Endodermal cell (in vitro differentiated cells): ENCODE measurements at regions not wholly inside any gene's neighbourhood (a gene's known extent, or its start where the extent isn't known, plus 50 kb on each side); places are given as distances from the start of the nearest gene placed in this dataset.

ENCODE experiments used
- DNase-seq: peaks from one replicate; pipeline ENCODE4 v3.0.0-alpha.2; 2017
- H3K27ac ChIP-seq: 2 replicates; pipeline ENCODE4 v1.5.1; 2013; ENCODE audit warnings: mild to moderate bottlenecking, low read depth, low read length, moderate library complexity
- H3K27me3 ChIP-seq: 2 replicates; pipeline ENCODE4 v1.6.1; 2013; ENCODE audit warnings: mild to moderate bottlenecking, low read length, moderate library complexity; ENCODE audit not compliant: insufficient read depth, control insufficient read depth, poor library complexity, severe bottlenecking
- H3K36me3 ChIP-seq: 2 replicates; pipeline ENCODE4 v1.7.0; 2013; ENCODE audit warnings: mild to moderate bottlenecking, low read length, moderate library complexity; ENCODE audit not compliant: control insufficient read depth, insufficient read depth
- H3K4me1 ChIP-seq: one replicate; pipeline ENCODE4 v1.7.0; 2013; ENCODE audit warnings: low read length; ENCODE audit not compliant: control insufficient read depth, insufficient read depth
- H3K4me3 ChIP-seq: 2 replicates; pipeline ENCODE4 v1.5.1; 2013; ENCODE audit warnings: mild to moderate bottlenecking, low read length, moderate library complexity
- H3K9ac ChIP-seq: 2 replicates; pipeline ENCODE4 v1.6.1; 2013; ENCODE audit warnings: mild to moderate bottlenecking, low read length, moderate library complexity; ENCODE audit not compliant: poor library complexity, severe bottlenecking; ENCODE audit errors: extremely low read depth
- H3K9me3 ChIP-seq: 2 replicates; pipeline ENCODE4 v1.6.1; 2013; ENCODE audit warnings: mild to moderate bottlenecking, low read length, moderate library complexity; ENCODE audit not compliant: control insufficient read depth
- H3K27ac Mint-ChIP-seq: 2 replicates; pipeline ENCODE4 v1.8.0; 2020; ENCODE audit warnings: mixed read lengths
- H3K27me3 Mint-ChIP-seq: 2 replicates; pipeline ENCODE4 v1.8.0; 2021; ENCODE audit warnings: mild to moderate bottlenecking, mixed read lengths; ENCODE audit not compliant: insufficient read depth
- H3K36me3 Mint-ChIP-seq: 2 replicates; pipeline ENCODE4 v1.8.0; 2020; ENCODE audit warnings: low read depth, mixed read lengths
- H3K4me1 Mint-ChIP-seq: 2 replicates; pipeline ENCODE4 v1.8.0; 2020; ENCODE audit warnings: mixed read lengths
- H3K4me3 Mint-ChIP-seq: 2 replicates; pipeline ENCODE4 v1.8.0; 2020; ENCODE audit warnings: mild to moderate bottlenecking, moderate library complexity, mixed read lengths
- H3K9me3 Mint-ChIP-seq: 2 replicates; pipeline ENCODE4 v1.8.0; 2020; ENCODE audit warnings: mild to moderate bottlenecking, mixed read lengths
- WGBS, 2 experiments: methylation state at CpG; one replicate each; pipeline versions ENCODE4 v1.1.5 to v1.1.7; 2013; ENCODE audit warnings: missing lambda C conversion rate in 2 of 2, mixed read lengths in 1 of 2; ENCODE audit not compliant: insufficient coverage in 1 of 2, insufficient read length in 1 of 2; 5-methylcytosine and 5-hydroxymethylcytosine counted together
- TF ChIP-seq, protein P1 (sequence below): fragments of 200-600 bp; sonication (generic); conservative IDR thresholded peaks from 2 replicates; pipeline ENCODE4 v1.5.0; 2021; ENCODE audit warnings: antibody characterized with exemption, mild to moderate bottlenecking

DNA sequence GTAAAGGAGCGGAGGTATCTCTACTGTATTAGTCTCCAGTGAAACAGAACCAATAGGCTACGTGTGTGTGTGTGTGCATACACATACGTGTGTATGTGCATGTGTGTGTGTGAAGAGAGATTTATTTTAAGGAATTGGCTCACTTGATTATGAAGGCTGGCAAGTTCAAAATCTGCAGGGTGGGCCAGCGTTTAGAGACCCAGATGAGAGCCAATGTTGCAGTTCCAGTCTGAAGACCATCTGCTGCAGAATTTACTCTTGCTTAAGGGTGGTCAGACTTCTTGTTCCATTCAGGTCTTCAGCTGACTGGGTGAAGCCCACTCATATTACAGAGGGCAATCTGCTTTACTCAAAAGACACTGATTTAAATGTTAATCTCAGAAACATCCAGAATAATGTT is 119.2 kb downstream of the FGF18 start:
- no peak overlapping the region for H3K27ac ChIP-seq
- Mint-ChIP-seq H3K27ac (no peak overlapping the region), H3K4me1 (no peaks in the 10 kb centered on the region), H3K27me3 (peaks cover 4% of the 10 kb centered on the region), H3K36me3 (no peaks in the 10 kb centered on the region), H3K9me3 (no peaks in the 10 kb centered on the region), H3K4me3 (no peak overlapping the region)
- no peaks in the 10 kb centered on the region for H3K4me1 ChIP-seq
- no peak overlapping the region for H3K9ac ChIP-seq
- DNase-seq, result no peak
- no peaks in the 10 kb centered on the region for H3K36me3 ChIP-seq
- no peak overlapping the region for H3K4me3 ChIP-seq
- TF ChIP-seq, protein P1, sequence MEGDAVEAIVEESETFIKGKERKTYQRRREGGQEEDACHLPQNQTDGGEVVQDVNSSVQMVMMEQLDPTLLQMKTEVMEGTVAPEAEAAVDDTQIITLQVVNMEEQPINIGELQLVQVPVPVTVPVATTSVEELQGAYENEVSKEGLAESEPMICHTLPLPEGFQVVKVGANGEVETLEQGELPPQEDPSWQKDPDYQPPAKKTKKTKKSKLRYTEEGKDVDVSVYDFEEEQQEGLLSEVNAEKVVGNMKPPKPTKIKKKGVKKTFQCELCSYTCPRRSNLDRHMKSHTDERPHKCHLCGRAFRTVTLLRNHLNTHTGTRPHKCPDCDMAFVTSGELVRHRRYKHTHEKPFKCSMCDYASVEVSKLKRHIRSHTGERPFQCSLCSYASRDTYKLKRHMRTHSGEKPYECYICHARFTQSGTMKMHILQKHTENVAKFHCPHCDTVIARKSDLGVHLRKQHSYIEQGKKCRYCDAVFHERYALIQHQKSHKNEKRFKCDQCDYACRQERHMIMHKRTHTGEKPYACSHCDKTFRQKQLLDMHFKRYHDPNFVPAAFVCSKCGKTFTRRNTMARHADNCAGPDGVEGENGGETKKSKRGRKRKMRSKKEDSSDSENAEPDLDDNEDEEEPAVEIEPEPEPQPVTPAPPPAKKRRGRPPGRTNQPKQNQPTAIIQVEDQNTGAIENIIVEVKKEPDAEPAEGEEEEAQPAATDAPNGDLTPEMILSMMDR, result no peak
- WGBS, 2 experiments, result 70 to 89% methylated on average over 3 to 4 of the region's 4 CpGs
- H3K9me3 ChIP-seq, result no peaks in the 10 kb centered on the region
- no peaks in the 10 kb centered on the region for H3K27me3 ChIP-seq

DNA sequence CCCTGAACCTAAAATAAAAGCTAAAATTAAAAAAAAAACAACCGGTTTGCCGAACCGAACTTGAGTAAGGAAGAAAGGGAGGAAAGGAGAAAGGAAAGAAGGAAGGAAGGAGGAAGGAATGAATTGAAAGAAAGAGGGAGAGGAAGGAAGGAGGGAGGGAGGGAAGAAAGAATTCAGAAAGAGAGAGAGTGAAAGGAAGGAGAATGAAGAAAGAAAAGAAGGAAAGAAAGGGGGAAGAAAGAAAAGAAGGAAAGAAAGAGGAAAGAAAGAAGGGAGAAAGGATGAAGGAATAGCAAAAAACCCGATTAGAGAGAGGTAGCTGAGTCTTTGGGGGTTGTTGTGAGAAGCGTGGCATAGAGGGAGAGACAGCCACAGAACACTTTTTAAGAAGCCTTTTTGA is 121.4 kb downstream of the FGF18 start:
- no peaks in the 10 kb centered on the region for H3K4me1 Mint-ChIP-seq
- Histone ChIP-seq H3K27me3 (no peaks in the 10 kb centered on the region), H3K27ac (no peak overlapping the region), H3K4me3 (no peak overlapping the region), H3K4me1 (no peaks in the 10 kb centered on the region), H3K9me3 (no peaks in the 10 kb centered on the region), H3K36me3 (no peaks in the 10 kb centered on the region), H3K9ac (no peak overlapping the region)
- peaks cover 4% of the 10 kb centered on the region for H3K27me3 Mint-ChIP-seq
- WGBS, 2 experiments, result 92% methylated on average over 5 of the region's 5 CpGs
- H3K36me3 Mint-ChIP-seq, result no peaks in the 10 kb centered on the region
- TF ChIP-seq, protein P1, result no peak
- H3K27ac Mint-ChIP-seq, result no peak overlapping the region
- DNase-seq, result no peak
- no peak overlapping the region for H3K4me3 Mint-ChIP-seq
- H3K9me3 Mint-ChIP-seq, result no peaks in the 10 kb centered on the region

DNA sequence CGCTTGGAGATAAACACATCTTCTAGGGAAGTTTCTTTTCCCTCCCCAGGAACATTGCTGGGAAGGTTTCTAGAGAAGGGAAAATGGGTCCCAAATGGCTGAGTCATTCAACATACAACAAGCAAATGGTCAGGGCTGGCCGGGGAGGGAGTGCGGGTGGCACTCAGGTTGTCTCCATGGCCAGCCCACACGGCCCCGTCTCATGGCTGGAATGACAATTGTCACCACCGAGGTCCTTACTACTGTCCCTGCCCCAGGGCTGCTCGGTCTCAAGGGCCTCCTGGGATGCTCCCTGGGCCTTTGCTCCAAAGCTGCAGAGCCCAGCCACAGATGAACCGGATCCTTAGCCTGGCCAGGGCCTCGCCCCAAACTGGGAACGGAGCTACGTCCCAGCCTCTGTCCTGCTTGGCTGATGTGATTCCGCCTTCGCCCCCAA is 121.9 kb downstream of the FGF18 start:
- Mint-ChIP-seq H3K4me3 (no peak overlapping the region), H3K9me3 (no peaks in the 10 kb centered on the region), H3K36me3 (no peaks in the 10 kb centered on the region), H3K27ac (no peak overlapping the region), H3K27me3 (peaks cover 4% of the 10 kb centered on the region), H3K4me1 (no peaks in the 10 kb centered on the region)
- WGBS, 2 experiments, result 93 to 94% methylated on average over 7 to 13 of the region's 13 CpGs
- Histone ChIP-seq H3K27ac (no peak overlapping the region), H3K4me3 (no peak overlapping the region), H3K9ac (no peak overlapping the region), H3K36me3 (no peaks in the 10 kb centered on the region), H3K4me1 (no peaks in the 10 kb centered on the region), H3K9me3 (no peaks in the 10 kb centered on the region), H3K27me3 (no peaks in the 10 kb centered on the region)
- no peak for DNase-seq
- TF ChIP-seq, protein P1, result no peak
